Dedifferentiated amniotic fluid mesenchymal stem cell (primary cell): ENCODE measurements at regions not wholly inside any gene's neighbourhood (a gene's known extent, or its start where the extent isn't known, plus 50 kb on each side); places are given as distances from the start of the nearest gene placed in this dataset.
"Not testable (repeated sequence)": the region's sequence is repeated elsewhere in the genome, so short reads cannot be mapped to it uniquely, and the experiment has no call there.

Experiments
- DNase-seq: peaks from one replicate; pipeline ENCODE4 v3.0.0-alpha.2; 2016; ENCODE audit errors: extremely low spot score

DNA sequence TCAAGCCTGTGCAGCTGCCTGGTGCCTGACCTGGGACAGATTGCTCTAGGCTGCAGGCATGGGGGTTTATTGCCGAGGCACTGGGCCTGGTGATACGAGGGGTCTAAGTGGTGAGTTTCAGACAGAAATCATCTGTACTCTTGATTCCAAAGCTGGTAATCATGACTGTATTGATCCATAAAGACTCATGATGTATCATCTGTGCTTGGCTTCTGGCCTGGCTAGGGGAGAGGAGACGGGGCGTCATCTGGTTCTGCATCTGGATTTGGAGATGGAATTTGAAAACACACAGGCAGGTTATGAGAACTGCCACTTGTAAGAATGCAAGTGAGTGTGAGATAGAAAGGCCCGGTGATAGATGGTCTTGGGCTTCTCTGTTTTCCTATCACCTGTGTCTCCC lies 337.4 kb upstream of the C2CD4B start:
- no peak for DNase-seq

DNA sequence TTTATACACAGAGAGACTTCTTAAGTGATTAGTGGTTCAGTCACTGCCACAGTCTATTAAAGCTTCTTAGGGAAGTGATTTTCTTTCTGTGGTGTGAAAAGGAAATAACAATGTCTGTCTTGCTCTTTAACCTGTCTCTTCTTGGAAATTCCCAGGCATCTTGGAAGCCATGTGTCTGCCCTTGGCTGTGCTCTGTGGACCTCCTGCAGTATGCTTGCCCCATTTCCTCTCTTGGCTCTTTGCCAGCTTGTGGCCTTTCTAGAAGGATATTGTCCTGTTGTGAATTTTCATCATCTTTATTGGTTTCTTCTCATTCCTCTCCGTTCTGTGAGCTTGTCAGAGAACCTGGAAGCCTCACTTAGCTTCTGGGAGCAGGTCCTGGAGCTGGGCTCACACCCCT lies 338.4 kb upstream of the C2CD4B start:
- no peak for DNase-seq

GRCh38 chr15:62505762-62506161 lies 340.7 kb upstream of the C2CD4B start:
- DNase-seq = no peak

- DNase-seq = no peak
These were observed 341.2 kb upstream of the C2CD4B start for GRCh38 chr15:62506217-62506805.

- DNase-seq = no peak
These were observed 344.4 kb upstream of the C2CD4B start for GRCh38 chr15:62509395-62509958.

DNA sequence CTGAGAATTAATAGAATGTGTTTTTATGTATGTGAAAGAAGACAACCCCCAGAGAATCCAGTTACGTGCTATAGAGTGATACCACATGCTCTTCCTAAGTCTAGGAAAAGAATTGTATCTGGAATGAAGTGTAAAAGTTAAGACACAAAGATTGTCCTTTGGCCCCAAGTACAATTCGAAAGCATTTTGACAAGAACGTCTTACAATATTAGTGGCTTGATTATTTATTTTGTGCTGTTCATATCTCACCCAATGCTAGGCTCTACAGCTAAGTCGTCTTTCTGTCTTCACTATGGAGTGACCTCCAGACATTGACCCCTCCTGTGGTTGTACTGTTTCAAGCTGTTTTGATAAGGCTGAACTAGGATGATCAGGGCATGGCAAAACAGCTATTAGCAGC lies 345.7 kb upstream of the C2CD4B start:
- DNase-seq = no peak

DNA sequence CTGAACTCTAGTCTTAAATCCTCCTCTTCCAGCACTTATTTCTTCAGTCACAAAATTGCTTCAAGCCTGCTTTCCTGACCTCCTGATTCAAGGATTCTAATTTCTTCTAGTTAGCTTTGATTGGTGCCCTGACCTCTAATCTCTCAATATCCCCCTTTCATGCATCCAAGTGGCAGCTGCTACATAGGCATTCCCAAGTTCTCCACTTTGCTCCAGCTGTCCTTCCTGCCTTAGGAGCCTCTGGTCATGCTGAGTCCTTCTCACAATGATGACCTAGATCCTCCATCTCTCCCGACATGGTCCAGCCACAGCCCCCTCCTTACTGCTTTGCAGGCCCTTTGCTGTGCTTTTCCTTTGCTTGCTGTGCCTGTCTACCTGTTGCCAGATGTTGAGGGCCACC lies 347.8 kb upstream of the C2CD4B start:
- DNase-seq = no peak

DNA sequence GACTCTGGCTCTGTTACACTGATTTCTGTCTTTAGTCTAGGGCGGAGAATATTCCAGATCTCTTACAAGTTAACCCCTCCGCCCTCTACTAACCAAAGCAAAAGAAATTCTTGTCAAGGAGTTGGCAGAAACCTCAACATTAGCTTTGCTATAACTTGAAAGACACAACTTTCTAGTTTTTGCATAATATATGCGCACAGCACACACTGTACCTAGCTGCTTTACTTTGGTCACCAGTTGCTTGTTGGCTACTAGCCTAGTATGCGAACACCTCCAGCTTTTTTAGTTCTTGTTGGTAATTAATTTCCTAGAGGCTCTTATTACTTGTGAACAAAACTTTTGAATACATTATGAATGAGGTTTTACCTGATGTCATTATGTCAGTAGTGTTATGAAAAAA lies 348.8 kb upstream of the C2CD4B start:
- DNase-seq = no peak

DNA sequence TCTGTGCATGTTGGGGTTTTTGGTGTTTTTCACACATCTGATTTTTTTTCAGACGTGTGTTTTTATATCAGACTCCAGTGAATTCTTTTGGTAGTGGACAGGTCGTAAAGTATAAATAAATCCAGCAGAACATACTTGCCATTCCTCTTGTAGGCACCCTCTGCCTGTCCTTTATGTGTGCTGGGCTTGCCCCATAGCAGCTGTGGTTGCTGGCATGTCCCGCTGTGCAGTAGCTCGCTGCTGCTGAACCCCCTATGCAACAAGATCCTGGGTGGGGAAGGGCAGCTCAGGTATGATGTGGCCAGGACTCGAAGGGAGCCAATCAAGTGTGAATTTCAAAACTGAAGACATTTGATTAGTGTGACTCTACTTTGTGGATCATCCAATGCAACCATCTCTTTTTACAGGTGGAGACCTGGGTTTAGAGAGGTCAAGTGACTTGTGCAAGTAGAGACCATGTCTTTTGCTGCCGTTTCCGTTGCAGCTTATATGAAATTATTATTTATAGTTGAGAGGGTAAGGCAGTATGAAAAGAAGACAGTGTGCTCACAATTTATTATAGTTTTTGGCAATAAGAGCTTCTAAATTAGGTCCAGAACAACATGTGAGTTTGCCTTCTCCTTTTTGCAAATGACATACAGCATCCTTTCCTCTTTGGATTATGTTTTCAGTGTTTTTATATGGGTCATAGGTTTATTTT lies 350.8 kb upstream of the C2CD4B start:
- no peak for DNase-seq

GRCh38 chr15:62517541-62517940 lies 352.5 kb upstream of the C2CD4B start:
- DNase-seq = no peak

DNA sequence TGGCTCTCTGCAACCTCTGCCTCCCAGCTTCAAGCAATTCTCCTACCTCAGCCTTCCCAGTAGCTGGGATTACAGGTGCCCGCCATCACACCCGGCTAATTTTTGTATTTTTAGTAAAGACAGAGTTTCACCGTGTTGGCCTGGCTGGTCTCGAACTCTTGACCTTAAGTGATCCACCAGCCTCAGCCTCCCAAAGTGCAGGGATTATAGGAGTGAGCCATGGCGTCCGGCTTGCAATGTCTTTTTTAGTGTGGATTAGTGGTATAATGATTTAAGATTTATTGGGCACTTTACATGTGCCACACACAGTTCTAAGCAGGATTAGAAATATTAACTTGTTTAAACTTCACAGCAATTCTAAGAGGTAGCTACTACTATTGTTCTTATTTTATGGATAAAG lies 353.6 kb upstream of the C2CD4B start:
- DNase-seq = not testable (repeated sequence)

GRCh38 chr15:62519900-62520299 lies 354.8 kb upstream of the C2CD4B start:
- no peak for DNase-seq

- DNase-seq = no peak
These were observed 355.8 kb upstream of the C2CD4B start for GRCh38 chr15:62520887-62521286.

- DNase-seq = no peak
These were observed 356.3 kb upstream of the C2CD4B start for GRCh38 chr15:62521396-62521795.

DNA sequence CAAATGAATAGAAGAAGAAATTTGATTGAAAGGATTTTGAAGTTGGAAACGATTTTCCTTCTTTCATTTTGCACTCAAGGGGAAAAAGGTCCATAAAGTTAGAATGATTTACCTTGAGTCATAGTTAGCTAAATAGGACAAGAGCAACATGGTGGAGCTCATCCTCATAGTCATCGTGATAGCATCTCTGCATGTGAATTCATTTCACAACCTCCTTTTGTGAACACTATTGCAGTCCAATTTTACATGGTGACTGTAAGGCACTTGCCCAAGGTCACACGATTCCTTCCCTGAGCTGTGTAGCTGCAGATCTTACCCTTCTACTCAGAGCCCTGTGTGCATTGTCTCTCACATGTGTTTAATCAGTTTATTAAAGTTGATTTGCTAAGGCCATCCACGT lies 359.8 kb upstream of the C2CD4B start:
- DNase-seq = no peak

- no peak for DNase-seq
These were observed 362.3 kb upstream of the C2CD4B start for GRCh38 chr15:62527387-62527786.

DNA sequence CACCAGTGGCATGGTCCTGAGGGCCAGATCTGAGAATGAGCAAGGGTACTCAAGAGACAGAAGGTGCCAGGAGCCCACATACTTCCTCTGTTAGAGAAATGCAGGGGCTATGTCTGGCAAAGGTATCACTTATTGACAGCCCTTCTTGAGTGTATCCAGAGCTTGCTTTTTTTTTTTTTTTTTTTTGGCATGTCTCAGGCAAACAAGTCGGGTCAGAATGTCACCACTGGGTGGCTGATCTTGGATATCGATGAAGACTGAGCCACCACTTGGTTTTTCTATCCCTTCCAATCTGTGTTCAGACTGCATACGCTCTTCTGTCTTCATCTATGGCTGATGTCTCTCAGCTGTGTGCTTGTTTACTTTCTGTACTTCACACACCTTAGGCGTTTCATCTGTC lies 363.4 kb upstream of the C2CD4B start:
- DNase-seq = no peak

GRCh38 chr15:62532367-62532766 lies 367.3 kb upstream of the C2CD4B start:
- no peak for DNase-seq

GRCh38 chr15:62533687-62534086 lies 368.6 kb upstream of the C2CD4B start:
- DNase-seq = no peak

DNA sequence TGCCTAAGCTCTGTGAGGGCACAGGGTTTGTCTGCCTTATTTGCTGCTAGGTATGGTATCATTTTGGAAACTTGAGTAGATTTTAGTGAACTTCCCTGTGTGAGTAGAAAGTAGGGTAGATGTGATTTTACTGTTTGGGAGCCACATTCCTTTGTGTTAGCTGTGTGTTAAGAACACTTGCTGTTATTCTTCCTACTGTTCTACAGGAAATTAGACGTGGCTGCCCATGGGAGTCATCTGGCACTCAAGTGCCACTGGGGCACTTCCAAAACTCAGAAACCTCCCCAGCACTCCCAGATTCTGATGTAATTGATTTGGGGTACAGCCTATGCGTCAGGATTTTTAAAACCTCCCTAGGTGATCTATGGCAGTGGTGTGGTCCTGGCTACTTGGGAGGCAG lies 369.9 kb upstream of the C2CD4B start:
- no peak for DNase-seq

DNA sequence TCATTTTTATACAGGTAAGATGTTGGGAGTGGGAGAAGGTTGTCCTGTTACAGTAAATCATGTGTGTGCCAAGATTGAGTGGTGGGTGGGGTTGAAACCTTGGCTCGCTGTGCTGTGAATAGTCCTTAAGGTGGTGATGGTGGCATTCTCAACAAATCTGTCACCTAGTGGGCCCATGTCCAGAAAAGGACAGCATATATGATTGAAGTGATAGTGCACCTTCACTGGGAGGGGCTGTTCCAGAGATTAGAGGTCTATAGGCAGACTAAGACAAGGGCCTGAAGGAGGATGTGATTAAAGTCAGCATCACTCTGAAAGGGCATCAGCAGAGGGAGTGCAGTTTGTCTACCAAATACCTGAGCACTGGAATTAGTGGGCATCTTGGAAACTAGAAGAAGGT lies 374.2 kb upstream of the C2CD4B start:
- no peak for DNase-seq

DNA sequence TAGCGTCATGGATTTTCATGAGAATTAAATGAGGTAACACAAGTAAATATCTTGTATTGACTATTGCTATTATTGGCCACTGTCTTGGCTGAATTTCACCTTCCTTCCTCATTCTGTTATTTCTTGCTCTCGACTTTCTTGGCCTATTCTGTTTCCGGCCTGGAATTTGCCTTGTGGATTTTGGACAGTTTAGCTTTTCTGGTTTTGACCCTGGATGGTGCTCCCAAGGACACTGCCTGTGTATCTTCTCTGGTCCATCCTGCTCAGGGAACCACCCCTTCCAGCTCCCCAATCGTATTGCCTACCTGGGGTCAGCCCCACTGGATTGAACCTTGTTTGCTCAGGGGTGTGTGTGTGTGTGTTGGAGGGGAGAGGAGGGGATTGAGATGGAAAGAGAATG lies 376.2 kb upstream of the C2CD4B start:
- no peak for DNase-seq

GRCh38 chr15:62541846-62542245 lies 376.8 kb upstream of the C2CD4B start:
- DNase-seq = no peak

DNA sequence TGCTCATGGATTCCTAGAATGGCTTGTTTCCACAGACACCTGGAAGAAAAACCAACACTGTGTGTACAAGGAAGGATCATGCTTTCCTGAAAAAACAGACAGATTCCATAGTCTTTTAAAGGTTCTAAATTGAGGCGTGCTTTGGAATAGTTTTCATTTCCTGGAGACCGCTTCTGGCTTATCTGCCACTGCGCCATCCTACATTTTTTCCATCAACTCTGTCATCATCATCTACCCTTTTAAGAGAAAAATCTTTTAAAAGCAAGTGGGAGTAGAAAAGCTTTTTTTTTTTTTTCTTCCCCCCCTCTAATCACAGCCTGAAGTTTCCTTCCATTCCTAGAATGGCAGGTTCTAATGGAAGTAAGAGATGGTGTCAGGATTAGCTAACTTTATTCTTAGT lies 379.4 kb upstream of the C2CD4B start:
- no peak for DNase-seq
